ENCODE measurements at regions not wholly inside any gene's neighbourhood (a gene's known extent, or its start where the extent isn't known, plus 50 kb on each side); places are given as distances from the start of the nearest gene placed in this dataset.

DNA sequence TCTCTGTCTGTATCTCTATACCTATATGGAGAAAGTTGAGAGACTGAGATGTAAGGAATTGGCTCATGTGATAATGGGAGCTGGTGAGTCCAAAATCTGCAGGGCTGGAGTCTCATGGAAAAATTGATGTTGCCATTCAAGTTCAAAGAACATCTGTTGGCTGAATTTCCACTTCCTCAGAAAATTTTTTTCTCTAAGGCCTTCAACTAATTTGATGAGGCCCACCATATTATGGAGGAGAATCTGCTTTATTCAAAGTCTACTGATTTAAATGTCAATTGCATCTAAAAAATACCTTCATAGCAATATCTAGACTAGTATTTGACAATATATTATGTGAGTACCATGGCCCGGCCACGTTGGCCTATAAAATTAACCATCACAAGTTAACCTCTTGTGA is 261.4 kb downstream of the VRK1 start:
- no peak for TF ChIP-seq POLR2A (IDR thresholded peaks at IDR 0.05; ENCODE audit: low read depth, low read length)
- no peak for TF ChIP-seq PAX5 (IDR thresholded peaks at IDR 0.05; ENCODE audit: insufficient read depth, low read length, severe bottlenecking)
- no peak for TF ChIP-seq POLR2AphosphoS5 (IDR thresholded peaks at IDR 0.05; ENCODE audit: low read depth, low read length)
- no peak for TF ChIP-seq SPI1 (IDR thresholded peaks at IDR 0.05; ENCODE audit: low read depth, low read length)

Data from GM12891 (cell line).